GM12878 (cell line): ENCODE measurements at regions not wholly inside any gene's neighbourhood (a gene's known extent, or its start where the extent isn't known, plus 50 kb on each side); places are given as distances from the start of the nearest gene placed in this dataset.

Experiments
- ATAC-seq: fragments of 200-7000 bp; cut with Tn5 transposase; 3 replicates; pipeline ENCODE4 v1.9.1; 2020; ENCODE audit warnings: mild to moderate bottlenecking, moderate library complexity
- BruUV-seq: library from RNA; stranded (reverse); fragments of 400-500 nt; replicated peaks from 2 replicates; lab custom pipeline; 2021; lab: Mats Ljungman, UMichigan
- CTCF ChIA-PET: fragments of 300-600 bp; sonication (Branson Sonifier 250); formaldehyde crosslinking; extraction: SDS; loops from one replicate; lab custom pipeline; 2021; ENCODE audit warnings: inconsistent platforms; lab: Yijun Ruan, JAX
- POLR2A ChIA-PET: fragments of 350-600 bp; formaldehyde crosslinking; extraction: SDS; loops from one replicate; lab custom pipeline; 2021; ENCODE audit warnings: inconsistent platforms; lab: Charles Lee
- RAD21 ChIA-PET: fragments of 300-600 bp; sonication (Branson Sonifier 250); formaldehyde crosslinking; loops from one replicate; lab custom pipeline; 2023; ENCODE audit warnings: antibody characterized with exemption; ENCODE audit not compliant: unreplicated experiment; lab: Charles Lee
- SMC1A ChIA-PET: fragments of 300-600 bp; sonication (Branson Sonifier 250); formaldehyde crosslinking; loops from one replicate; lab custom pipeline; 2023; ENCODE audit not compliant: unreplicated experiment, uncharacterized antibody; lab: Charles Lee
- DNase-seq: peaks from one replicate; pipeline ENCODE4 v3.0.0-alpha.2; 2011; ENCODE audit warnings: low read depth, low spot score
- FAIRE-seq: peaks from 3 replicates; lab custom pipeline; 2011; peaks lifted over from hg19 to GRCh38; lab: Jason Lieb, UNC
- H2AFZ ChIP-seq: 2 replicates; pipeline ENCODE4 v1.6.0; 2011; ENCODE audit warnings: low read depth, low read length, control low read depth; ENCODE audit not compliant: control insufficient read depth
- H3K27ac ChIP-seq: 2 replicates; pipeline ENCODE4 v1.5.1; 2011; ENCODE audit warnings: control low read depth; ENCODE audit not compliant: control insufficient read depth, insufficient read depth
- H3K27me3 ChIP-seq, 2 experiments: replicated peaks in 1 of 2; 2 replicates each; pipeline versions ENCODE4 v1.6.0 to v1.6.1; 2011; ENCODE audit warnings: low read length in 1 of 2; ENCODE audit not compliant: control insufficient read depth in 2 of 2, insufficient read depth in 2 of 2
- H3K36me3 ChIP-seq, 2 experiments: 2 replicates each; pipeline ENCODE4 v1.5.1; 2011; ENCODE audit warnings: low read length in 1 of 2; ENCODE audit not compliant: control insufficient read depth in 2 of 2, insufficient read depth in 2 of 2
- H3K4me1 ChIP-seq: 2 replicates; pipeline ENCODE4 v1.6.1; 2011; ENCODE audit warnings: mild to moderate bottlenecking, low read length, moderate library complexity, mixed read lengths; ENCODE audit not compliant: control insufficient read depth, insufficient read depth
- H3K4me2 ChIP-seq: 2 replicates; pipeline ENCODE4 v1.6.0; 2011; ENCODE audit warnings: control low read depth; ENCODE audit not compliant: control insufficient read depth, insufficient read depth
- H3K4me3 ChIP-seq: fragments of 200-600 bp; sonication (generic); 2 replicates; pipeline ENCODE4 v1.5.1; 2016
- H3K79me2 ChIP-seq: 2 replicates; pipeline ENCODE4 v1.6.0; 2011; ENCODE audit warnings: low read length; ENCODE audit not compliant: control insufficient read depth, insufficient read depth
- H3K9ac ChIP-seq: 2 replicates; pipeline ENCODE4 v1.8.0; 2011; ENCODE audit warnings: low read length, control low read depth, mixed read lengths; ENCODE audit not compliant: control insufficient read depth, insufficient read depth
- H3K9me3 ChIP-seq: replicated peaks from 3 replicates; pipeline ENCODE4 v1.5.1; 2011; ENCODE audit warnings: mild to moderate bottlenecking, low read length; ENCODE audit not compliant: control insufficient read depth, insufficient read depth
- H4K20me1 ChIP-seq: 2 replicates; pipeline ENCODE4 v1.6.0; 2011; ENCODE audit not compliant: control insufficient read depth, insufficient read depth
- BACH1 ChIP-seq: fragments of 450-650 bp; IDR thresholded peaks from 2 replicates; pipeline ENCODE4 v1.6.1; 2017; ENCODE audit warnings: mild to moderate bottlenecking, borderline replicate concordance
- BCL11A ChIP-seq: IDR thresholded peaks from 2 replicates; pipeline ENCODE4 v1.6.1; 2011; ENCODE audit warnings: low read depth, low read length
- BCLAF1 ChIP-seq: fragments of 450-650 bp; IDR thresholded peaks from 2 replicates; pipeline ENCODE4 v1.6.1; 2017; ENCODE audit warnings: antibody characterized with exemption, mild to moderate bottlenecking, moderate library complexity
- BHLHE40 ChIP-seq, 2 experiments: fragments of 450-650 bp in 1 of 2; IDR thresholded peaks; 2 replicates each; pipeline ENCODE4 v1.6.1; 2011 to 2017; ENCODE audit warnings: low read depth in 2 of 2, borderline replicate concordance in 1 of 2, improper control_type of control experiment in 1 of 2, low read length in 1 of 2, mild to moderate bottlenecking in 1 of 2
- IRF5 ChIP-seq: fragments of 450-650 bp; IDR thresholded peaks from 2 replicates; pipeline ENCODE4 v1.6.1; 2017; ENCODE audit warnings: borderline replicate concordance
- JUND ChIP-seq: IDR thresholded peaks from 2 replicates; pipeline ENCODE4 v1.6.1; 2012; ENCODE audit warnings: low read depth, mild to moderate bottlenecking, low read length, improper control_type of control experiment, moderate library complexity
- POU2F2 ChIP-seq: IDR thresholded peaks from 3 replicates; pipeline ENCODE4 v1.6.1; 2011; ENCODE audit warnings: low read depth, mild to moderate bottlenecking, low read length, borderline replicate concordance
- SKIL ChIP-seq: fragments of 450-650 bp; IDR thresholded peaks from 2 replicates; pipeline ENCODE4 v1.6.1; 2017; ENCODE audit warnings: mild to moderate bottlenecking, low read depth, inconsistent platforms; ENCODE audit not compliant: poor library complexity, severe bottlenecking
- SMARCA5 ChIP-seq: fragments of 450-650 bp; IDR thresholded peaks from 2 replicates; pipeline ENCODE4 v1.6.1; 2017; ENCODE audit warnings: mild to moderate bottlenecking
- YY1 ChIP-seq: IDR thresholded peaks from 2 replicates; pipeline ENCODE4 v1.6.1; 2011; ENCODE audit warnings: low read depth, mild to moderate bottlenecking, low read length
- ZNF207 ChIP-seq: fragments of 450-650 bp; IDR thresholded peaks from 2 replicates; pipeline ENCODE4 v1.6.1; 2014; ENCODE audit warnings: antibody characterized with exemption, mild to moderate bottlenecking, borderline replicate concordance
- ZNF274 ChIP-seq: IDR thresholded peaks from one replicate; pipeline ENCODE4 v1.8.0; 2011; ENCODE audit not compliant: insufficient read length, insufficient read depth
- ZNF687 ChIP-seq: fragments of 450-650 bp; IDR thresholded peaks from 2 replicates; pipeline ENCODE4 v1.6.1; 2017; ENCODE audit warnings: mild to moderate bottlenecking, moderate library complexity
- WGBS: methylation state at CpG from one replicate; pipeline ENCODE4 v1.1.6; 2016; ENCODE audit warnings: low lambda C conversion rate; ENCODE audit not compliant: insufficient replicate concordance, insufficient coverage; ENCODE audit errors: missing lambda C conversion rate; 5-methylcytosine and 5-hydroxymethylcytosine counted together
- in situ Hi-C: fragments of 300-500 bp; cut with MboI; formaldehyde crosslinking; loops from 9 replicates; pipeline ENCODE4 v1.14.3; 2018; ENCODE audit warnings: mixed read lengths
- intact Hi-C: fragments of 100-400 bp; cut with micrococcal nuclease; formaldehyde crosslinking; loops from one replicate; pipeline ENCODE4 v1.14.2; 2022; ENCODE audit not compliant: unreplicated experiment

- H3K27ac ChIP-seq: no peak overlapping the region
- intact Hi-C loops: no loop called here
- 29% methylated on average over 20 of the region's 20 CpGs for WGBS
- BruUV-seq: no TSS peak
- no peak overlapping the region for H2AFZ ChIP-seq
- no peaks in the 10 kb centered on the region for H3K79me2 ChIP-seq
- no peak for ATAC-seq
- TF ChIP-seq BCLAF1: no peak
- TF ChIP-seq BACH1: no peak
- no peak for TF ChIP-seq POU2F2
- no peak for TF ChIP-seq IRF5
- no peak for TF ChIP-seq YY1
- TF ChIP-seq ZNF274: no peak
- no peak for TF ChIP-seq SMARCA5
- TF ChIP-seq BHLHE40 (IDR thresholded peaks at IDR 0.05; ENCODE audit: borderline replicate concordance in 1 of 2, low read depth in 2 of 2, low read length in 1 of 2): no peak
- no peak for TF ChIP-seq ZNF687
- TF ChIP-seq SKIL: no peak
- no peak for TF ChIP-seq BCL11A
- no peak for TF ChIP-seq ZNF207
- no peak for TF ChIP-seq JUND
- TF ChIP-seq, all 136 proteins: peak for 0
- SMC1A ChIA-PET: no interaction called here
- no peaks in the 10 kb centered on the region for H4K20me1 ChIP-seq
- in situ Hi-C loops: no loop called here
- FAIRE-seq: no peak
- CTCF ChIA-PET: no interaction called here
- H3K4me2 ChIP-seq: no peak overlapping the region
- H3K9me3 ChIP-seq: no peaks in the 10 kb centered on the region
- no peaks in the 10 kb centered on the region for H3K36me3 ChIP-seq
- no peak for DNase-seq
- no peak overlapping the region for H3K9ac ChIP-seq
- RAD21 ChIA-PET: no interaction called here
- no peak overlapping the region for H3K4me3 ChIP-seq
- H3K4me1 ChIP-seq: no peaks in the 10 kb centered on the region
- H3K27me3 ChIP-seq: peaks cover 0 to 11% of the 10 kb centered on the region in 2 experiments; a peak in 3 of 4 replicates
- POLR2A ChIA-PET: no interaction called here
These were observed 65.4 kb downstream of the RBFOX3 start for GRCh38 chr17:79545251-79546005.
